HG02938 (cell line): ENCODE measurements at regions not wholly inside any gene's neighbourhood (a gene's known extent, or its start where the extent isn't known, plus 50 kb on each side); places are given as distances from the start of the nearest gene placed in this dataset.
"Not testable (repeated sequence)": the region's sequence is repeated elsewhere in the genome, so short reads cannot be mapped to it uniquely, and the experiment has no call there.

ENCODE experiments used
- ATAC-seq: cut with Tn5 transposase; IDR thresholded peaks from one replicate; pipeline ENCODE4 v1.9.1; 2021; ENCODE audit warnings: mild to moderate bottlenecking, moderate library complexity; ENCODE audit not compliant: unreplicated experiment

DNA sequence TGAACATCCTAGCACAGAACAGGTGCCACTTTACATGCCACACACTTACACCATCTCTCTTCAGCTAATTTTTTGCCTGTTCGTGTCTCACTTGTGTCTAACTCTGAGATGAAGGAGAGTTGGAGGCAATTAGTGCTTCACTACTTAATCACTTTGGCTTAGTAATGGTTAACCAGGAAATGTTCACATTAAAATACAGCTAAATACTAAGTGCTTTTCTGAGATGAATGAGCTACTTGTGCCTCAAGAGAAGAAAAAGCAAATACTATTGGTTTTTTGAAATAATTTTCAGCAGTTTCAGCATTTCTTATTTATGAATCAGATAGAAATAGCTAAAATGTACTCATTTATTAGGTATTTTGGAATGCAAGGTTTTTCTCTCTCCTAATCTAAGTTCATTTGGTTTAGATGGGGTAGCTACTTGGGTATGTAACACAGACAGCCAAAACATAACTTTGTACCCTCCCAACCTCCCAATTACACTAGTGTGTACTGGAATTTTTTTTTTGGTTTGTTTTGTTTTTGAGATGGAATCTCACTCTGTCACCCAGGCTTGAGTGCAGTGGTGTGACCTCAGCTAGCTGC, 1474.1 kb upstream of the SEL1L start:
- no peak for ATAC-seq

DNA sequence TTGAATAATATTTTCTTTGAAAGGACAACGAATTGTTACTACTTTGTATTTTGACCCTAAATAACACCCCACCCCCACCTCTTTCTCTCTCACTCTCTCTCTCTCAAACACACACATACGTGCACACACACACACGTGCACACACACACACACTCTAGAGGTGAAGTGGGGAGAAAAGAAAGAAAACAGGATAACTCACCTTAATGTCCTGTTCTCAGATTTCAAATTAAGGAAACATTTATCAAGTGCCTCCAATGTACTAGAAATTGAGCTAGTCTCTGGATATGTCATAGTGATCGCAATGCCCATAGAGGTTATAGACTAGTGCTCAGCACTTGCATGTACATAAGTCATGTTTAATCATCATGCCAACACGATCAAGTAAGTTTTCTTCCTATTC, 1483.6 kb upstream of the SEL1L start:
- no peak for ATAC-seq

DNA sequence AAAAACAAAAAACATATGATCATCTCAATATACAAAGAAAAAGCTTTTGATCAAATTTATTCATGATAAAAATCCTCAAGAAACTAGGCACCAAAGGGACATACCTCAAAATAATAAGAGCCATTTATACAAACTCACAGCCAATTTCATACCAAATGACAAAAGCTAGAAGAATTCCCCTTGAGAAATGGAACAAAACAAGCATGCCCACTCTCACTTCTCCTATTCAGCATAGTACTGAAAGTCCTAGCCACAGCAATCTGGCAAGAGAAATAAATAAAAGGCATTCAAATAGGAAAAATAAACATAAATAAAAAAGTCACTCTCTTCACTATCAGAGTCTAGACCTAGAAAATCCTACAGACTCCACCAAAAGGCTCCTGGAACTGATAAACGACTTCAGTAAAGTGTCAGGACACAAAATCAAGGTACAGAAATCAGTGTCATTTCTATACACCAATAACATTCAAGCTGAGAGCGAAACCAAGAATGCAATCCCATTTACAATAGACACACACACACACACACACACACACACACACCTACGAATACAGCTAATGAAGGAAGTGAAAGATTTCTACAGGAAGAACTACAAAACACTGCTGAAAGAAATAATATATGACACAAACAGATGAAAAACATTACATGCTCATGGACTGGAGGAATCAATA, 1486.2 kb upstream of the SEL1L start:
- no peak for ATAC-seq

DNA sequence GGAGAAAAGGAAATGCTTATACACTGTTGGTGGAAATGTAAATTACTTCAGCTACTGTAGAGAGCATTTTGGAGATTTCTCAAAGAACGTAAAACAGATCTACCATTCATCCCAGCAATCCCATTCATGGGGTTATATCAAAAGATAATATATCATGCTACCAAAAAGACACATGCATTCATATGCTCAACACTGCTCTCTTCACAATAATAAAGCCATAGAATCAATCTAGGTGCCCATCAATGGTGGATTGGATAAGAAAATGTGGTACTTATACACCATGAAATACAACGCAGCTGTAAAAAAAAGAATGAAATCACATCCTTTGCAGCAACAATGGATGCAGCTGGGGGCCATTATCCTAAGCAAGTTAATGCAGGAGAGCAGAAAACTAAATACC, 1487.7 kb upstream of the SEL1L start:
- ATAC-seq = no peak

DNA sequence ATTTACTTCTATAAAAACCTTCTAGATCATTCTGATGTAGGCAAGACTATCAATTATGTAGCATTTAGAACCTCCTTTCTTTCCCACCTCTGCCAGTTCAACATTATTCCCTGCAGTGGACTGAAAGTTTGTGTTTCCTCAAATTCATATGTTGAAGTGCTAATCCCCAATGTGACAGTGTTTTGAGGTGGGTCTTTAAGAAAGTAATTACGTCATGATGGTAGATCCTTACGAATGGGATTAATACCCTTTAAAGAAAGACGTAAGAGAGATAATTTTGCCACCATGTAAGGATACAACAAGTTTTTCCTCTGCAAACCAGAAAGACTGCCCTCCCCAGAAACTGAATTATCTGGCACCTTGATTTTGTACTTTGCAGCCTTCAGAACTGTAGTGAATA, 1489.7 kb upstream of the SEL1L start:
- ATAC-seq = no peak

DNA sequence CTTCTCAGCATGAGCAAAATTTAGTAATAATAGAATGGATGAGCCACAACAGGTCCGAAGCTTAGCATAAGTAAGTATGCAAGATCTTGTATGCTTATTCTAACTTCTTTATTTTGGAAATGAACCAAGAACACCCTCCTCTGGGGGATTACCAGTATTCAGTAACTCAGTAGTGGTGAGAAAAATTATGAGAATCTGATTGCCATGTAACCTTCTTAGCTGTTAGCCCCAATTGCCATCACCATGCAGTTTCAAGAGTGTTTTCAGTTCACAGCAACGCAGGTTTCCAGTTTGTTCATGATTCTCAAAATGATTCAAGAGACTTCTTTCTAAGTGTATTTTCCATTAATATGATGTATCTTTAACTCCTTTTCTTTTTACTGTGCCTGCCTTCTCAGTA, 1507.6 kb upstream of the SEL1L start:
- no peak for ATAC-seq

DNA sequence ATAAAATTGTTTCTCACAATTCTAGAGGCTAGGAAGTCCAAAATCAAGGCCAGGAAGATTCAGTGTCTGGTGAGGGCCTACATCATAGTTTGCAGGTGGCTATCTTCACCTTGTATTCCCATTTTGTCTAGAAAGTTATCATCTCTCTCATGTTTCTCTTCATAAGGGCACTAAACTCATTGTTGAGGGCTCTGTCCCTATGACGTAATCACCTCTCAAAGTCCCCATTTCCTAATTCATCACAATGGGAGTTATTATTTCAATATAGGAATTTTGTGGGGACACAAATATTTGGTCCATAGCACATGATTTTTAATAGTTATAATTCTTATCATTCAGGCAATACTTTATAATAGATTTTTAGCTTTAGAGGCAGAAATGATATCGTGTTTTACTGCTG, 1509.2 kb upstream of the SEL1L start:
- no peak for ATAC-seq

DNA sequence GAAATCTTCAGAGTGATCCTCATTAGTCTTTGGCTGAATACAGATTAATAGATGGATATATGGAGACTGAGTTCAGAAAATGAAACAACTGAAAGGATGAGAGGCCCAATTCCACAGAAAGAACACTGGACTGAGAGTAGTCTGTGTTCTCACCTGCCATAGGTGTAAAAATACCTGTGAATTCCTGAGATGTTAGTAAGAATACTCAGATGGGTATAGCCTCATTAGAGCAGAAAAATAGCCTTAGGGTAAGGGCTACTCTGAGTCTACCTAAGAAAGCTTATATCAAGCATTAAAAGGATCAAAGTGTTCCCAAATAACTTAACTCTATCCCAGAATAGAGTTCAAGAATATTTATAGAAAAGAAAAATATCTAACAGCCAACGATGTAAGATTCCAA, 1510.3 kb upstream of the SEL1L start:
- ATAC-seq = no peak

DNA sequence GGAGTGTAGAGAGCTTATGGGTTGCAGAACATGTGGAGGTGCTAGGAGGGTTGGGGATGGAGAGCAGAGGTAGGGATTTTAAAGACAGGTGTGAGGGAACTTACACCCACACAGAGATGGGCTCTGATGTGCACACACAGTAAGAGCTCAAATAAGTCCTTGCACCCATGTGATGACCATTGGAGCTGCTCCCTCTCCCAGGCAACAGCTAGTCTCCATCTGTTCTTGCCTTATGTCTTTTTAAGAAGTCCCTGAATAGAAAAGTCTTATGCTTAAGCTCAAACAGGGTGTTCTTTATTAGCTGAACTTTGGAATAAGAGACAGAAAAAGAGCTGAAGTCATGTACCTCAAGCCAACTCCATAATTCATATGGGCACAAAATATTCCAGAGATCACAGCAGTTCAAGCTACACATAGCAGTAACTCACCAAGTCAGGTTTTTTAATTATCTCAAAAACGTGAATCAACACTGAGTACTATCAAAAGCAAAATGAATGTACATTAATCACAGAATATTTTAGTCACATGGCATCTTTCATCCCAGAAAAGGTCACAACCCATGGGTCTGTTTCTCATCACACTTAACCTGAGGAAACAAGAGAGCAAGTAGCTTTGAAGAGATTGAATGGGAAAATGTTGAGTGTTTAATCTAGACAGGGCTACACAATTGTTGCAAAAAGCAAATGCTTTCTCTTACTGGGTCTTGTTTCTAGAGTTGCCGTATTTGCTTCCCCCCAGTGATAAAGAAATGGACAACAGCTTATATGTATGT, 1513.6 kb upstream of the SEL1L start:
- no peak for ATAC-seq

DNA sequence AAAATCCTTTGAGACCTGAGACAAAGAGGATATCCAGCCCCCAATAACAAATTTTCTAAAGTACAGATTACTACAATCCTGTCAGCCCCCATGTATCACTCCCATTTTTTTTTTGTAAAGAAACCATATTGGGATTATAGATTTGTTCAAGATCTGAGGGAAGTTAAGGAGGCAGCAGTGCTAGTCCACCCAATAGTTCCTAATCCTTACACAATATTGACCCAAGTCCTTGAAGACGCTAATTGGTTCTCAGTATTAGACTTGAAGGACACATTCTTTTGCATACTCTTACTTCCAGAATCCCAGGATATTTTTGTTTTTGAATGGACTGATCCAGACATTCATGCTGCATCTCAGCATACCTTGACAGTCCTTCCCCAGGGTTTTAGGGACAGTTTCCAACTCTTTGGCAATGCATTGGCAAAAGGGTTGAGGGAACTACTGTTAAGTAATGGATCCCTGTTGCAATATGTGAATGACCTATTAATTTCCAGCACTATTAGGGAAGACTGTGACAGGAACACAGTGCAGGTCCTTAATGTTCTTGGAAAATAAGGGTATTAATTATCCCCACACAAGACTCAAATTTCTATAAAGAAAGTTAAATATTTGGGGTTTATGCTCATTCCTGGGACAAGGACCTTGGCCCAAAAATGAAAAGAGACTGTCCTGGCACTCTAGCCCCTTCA, 1519.5 kb upstream of the SEL1L start:
- ATAC-seq = no peak

DNA sequence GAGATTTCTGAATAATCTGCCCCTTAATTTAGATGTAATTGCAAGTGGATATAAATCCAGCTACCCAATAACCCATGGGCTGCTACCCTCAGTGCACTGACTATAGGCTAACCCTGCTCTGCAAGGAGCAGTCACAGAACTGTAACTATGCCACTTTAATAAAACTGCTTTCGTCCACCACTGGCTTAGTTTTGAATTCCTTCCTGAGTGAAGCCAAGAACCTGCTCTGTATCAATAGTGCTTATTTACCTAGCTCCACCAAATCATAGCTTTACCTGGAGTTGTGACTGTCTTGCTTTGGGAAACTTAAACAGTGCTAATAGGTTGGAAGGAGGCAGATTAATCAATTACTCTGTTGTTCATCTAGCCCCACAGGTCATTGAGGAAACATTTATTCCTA, 1524.4 kb upstream of the SEL1L start:
- no peak for ATAC-seq

DNA sequence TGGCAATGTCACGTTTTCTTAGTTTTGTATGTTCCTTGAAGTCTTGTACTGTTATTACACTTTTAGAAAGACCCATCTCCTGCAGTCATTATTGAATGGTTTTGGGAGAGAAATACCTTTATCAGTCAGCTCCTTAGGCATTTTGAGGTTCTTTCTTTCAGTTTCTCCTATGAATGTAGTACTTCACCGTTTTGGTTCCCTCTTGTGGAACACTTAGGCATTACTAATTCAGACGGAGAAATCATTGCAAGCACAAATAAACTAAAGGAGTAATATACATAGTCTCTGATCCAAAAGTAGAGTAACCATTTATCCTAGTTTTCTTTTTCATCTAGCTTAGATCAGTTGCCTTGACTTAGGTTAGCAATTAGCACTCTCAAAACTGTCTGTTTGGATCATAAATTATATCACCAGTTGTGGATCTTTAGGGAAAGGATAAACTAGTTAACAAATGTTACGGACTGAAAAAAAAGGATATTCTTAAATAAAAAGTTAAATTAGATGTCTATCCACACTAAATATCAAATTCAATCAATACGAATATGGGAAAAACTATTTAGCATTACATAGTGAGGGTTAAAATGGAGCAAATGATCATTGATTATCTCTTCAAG, 1538.3 kb upstream of the SEL1L start:
- ATAC-seq = no peak

DNA sequence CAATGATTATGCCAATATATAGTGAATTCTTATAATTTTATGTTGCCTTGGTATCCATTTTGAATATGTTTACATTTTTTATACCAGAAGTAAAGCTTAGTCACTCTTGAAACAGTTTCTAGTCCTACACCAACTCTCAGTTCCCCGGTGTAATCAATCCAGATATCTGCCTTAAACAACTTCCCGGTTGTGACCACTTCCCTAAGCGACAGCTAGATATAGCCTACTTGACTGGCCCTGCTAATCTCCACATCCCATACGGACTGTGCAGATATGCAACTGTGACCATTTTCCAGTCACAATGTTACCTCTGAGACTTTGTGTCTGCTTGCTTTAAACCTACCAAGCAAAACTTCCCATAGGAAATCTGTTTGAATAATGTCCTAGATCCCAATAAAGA, 1551.5 kb upstream of the SEL1L start:
- no peak for ATAC-seq

DNA sequence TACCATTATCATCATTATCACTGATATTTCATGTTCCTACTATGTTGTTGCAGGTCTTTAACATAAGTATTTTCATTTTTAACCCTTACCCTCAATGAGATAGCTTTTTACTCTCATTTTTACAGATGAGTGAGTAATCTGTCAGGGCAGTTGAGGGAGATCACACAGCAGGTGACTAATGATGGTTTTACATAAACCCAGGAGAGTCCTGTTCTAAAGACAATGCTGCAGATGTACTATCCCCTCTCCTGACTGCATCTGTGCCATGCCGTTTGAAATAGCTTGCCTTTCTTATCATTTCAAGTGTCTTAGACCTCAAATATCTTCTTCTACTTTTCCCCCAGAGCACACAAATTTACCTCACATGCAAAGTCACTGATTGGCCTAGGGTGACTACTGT, 1552.1 kb upstream of the SEL1L start:
- ATAC-seq = no peak

DNA sequence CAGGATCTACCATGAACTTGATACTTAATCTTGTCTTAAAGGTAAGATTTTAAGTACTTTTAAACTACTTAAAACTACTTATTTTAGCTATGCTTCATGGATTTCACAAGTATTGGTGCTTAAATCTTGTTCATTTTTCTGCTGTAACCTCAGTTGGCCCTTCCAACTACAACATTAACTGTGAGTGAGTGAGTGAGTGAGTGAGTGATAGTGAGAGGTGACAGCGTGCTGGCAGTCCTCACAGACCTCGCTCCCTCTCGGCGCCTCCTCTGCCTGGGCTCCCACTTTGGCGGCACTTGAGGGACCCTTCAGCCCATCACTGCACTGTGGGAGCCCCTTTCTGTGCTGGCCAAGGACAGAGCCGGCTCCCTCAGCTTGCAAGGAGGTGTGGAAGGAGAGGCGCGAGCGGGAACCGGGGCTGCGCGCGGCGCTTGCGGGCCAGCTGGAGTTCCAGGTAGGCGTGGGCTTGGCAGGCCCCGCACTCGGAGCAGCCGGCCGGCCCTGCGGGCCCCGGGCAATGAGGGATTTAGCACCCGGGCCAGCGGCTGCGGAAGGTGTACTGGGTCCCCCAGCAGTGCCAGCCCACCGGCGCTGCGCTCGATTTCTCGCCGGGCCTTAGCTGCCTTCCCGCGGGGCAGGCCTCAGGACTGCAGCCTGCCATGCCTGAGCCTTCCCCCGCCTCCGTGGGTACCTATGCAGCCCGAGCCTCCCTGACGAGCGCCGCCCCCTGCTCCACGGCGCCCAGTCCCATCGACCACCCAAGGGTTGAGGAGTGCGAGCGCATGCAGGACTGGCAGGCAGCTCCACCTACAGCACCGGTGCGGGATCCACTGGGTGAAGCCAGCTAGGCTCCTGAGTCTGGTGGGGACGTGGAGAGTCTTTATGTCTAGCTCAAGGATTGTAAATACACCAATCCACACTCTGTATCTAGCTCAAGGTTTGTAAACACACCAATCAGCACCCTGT, 1558.6 kb upstream of the SEL1L start:
- ATAC-seq = not testable (repeated sequence)

DNA sequence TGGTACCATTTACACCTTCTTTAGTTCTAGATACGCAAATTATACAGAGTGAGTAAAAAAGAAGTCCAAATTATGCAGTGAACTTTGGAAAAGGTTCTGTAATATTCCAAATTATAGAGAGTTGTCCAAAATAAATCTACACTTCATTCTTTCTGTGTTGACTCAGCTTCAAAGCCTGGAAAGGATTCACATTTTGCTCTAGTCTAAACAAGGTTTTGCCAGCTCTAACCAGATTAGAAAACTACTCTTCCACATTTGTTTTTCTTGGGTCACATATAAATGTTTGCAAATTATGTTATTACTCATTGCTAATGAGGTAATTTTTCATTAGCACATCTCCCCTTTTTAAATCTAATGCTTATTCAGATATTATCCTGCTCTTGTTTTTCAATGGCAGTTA, 1562.4 kb upstream of the SEL1L start:
- no peak for ATAC-seq

DNA sequence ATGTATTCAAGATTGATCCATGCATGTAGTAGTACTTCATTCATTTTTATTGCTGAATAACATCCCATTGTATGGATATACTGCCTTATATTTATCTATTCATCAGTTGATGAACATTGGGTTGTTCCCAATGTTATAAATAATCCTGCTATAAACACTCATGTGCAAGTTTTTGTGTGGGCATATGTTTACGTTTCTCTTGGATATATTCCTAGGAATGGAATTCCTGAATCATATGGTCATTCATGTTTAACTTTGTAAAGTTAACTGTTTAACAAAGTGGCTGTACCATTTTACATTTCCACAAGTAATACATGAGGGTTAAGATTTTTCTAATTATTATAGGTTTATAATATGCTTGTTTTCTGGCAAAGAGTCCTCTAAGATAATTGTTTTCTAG, 1568.2 kb upstream of the SEL1L start:
- ATAC-seq = no peak

DNA sequence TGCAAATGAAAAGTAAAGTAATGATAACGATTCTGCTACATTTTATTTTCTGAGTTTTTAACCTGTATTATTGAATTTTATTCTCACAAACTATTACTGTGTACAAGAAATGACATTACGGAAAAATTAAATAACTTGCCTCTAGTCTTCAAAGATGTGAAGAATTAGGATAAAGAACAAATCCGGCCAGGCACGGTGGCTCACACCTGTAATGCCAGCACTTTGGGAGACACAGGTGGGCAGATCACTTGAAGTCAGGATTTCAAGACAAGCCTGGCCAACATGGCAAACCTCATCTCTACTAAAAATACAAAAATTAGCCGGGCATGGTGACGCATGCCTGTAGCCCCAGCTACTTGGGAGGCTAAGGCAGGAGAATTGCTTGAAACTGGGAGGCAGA, 1584.4 kb upstream of the SEL1L start:
- ATAC-seq = no peak

DNA sequence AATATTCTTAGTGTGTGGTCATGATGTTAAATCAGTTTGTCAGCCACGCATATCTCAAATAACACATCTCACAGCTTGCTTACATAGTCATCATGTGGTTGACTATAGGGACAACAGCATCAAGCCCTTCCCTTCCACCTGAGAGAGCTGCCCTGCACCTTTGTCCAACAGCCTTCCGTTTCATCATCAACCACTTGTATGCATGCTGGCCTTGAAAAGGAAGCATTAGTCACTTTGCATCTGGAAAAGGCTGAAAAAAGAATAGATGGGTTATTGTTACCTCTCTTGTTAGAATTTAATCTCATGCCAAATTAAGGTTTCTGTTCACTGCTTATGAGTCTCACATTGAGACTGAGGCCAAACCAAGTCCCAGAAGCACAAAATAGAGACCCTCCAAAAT, 1586.5 kb upstream of the SEL1L start:
- ATAC-seq = no peak

DNA sequence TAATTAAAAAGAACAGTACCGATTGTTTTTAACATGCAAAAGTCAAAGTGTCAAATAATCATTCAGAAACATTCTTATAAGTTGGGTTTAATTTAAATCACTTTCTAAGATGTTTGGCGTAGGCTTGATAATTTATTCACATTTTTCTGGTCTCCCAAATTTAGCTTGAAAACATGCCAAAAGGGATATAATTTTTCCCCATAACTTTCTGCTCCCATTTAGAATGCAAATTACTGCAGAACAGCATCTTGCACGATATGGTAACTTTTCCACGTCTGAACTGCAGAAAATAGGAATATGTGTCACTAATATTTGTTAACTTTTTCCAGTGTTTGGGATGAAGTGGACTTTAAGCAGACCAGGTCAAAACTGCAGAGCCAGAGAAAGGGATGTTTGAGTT, 1592.4 kb upstream of the SEL1L start:
- no peak for ATAC-seq
